H9 (cell line): ENCODE measurements at regions not wholly inside any gene's neighbourhood (a gene's known extent, or its start where the extent isn't known, plus 50 kb on each side); places are given as distances from the start of the nearest gene placed in this dataset.

ENCODE experiments used
- DNase-seq: peaks from one replicate; pipeline ENCODE4 v3.0.0-alpha.2; 2017
- H2AFZ ChIP-seq: one replicate; pipeline ENCODE4 v1.6.1; 2013; ENCODE audit warnings: mild to moderate bottlenecking, low read length, control low read depth, moderate library complexity
- H2AK5ac ChIP-seq: 2 replicates; pipeline ENCODE4 v1.6.1; 2013; ENCODE audit warnings: low read length, control low read depth, mixed read lengths; ENCODE audit not compliant: insufficient read length
- H2BK120ac ChIP-seq: one replicate; pipeline ENCODE4 v1.6.1; 2013; ENCODE audit warnings: low read depth, mild to moderate bottlenecking, low read length, control low read depth, inconsistent platforms; ENCODE audit not compliant: poor library complexity, severe bottlenecking
- H2BK12ac ChIP-seq: 2 replicates; pipeline ENCODE4 v1.6.1; 2013; ENCODE audit warnings: low read length, control low read depth, mixed read lengths, low read depth; ENCODE audit not compliant: insufficient read length
- H2BK15ac ChIP-seq: 2 replicates; pipeline ENCODE4 v1.6.1; 2013; ENCODE audit warnings: low read depth, low read length, control low read depth
- H2BK20ac ChIP-seq: one replicate; pipeline ENCODE4 v1.6.1; 2013; ENCODE audit warnings: low read depth, mild to moderate bottlenecking, low read length, control low read depth, inconsistent platforms; ENCODE audit not compliant: poor library complexity, severe bottlenecking
- H2BK5ac ChIP-seq: 2 replicates; pipeline ENCODE4 v1.6.1; 2013; ENCODE audit warnings: low read length, control low read depth, mixed read lengths; ENCODE audit not compliant: insufficient read length
- H3K14ac ChIP-seq: 2 replicates; pipeline ENCODE4 v1.6.1; 2013; ENCODE audit warnings: low read length, control low read depth; ENCODE audit not compliant: insufficient read depth
- H3K18ac ChIP-seq: 2 replicates; pipeline ENCODE4 v1.6.1; 2013; ENCODE audit warnings: low read depth, mild to moderate bottlenecking, mixed read lengths, low read length, control low read depth; ENCODE audit not compliant: insufficient read length
- H3K23ac ChIP-seq: 2 replicates; pipeline ENCODE4 v1.6.1; 2013; ENCODE audit warnings: low read length, control low read depth, mixed read lengths, low read depth; ENCODE audit not compliant: insufficient read length
- H3K23me2 ChIP-seq: 2 replicates; pipeline ENCODE4 v1.6.1; 2013; ENCODE audit warnings: low read depth, mild to moderate bottlenecking, mixed read lengths, low read length, control low read depth; ENCODE audit not compliant: insufficient read length, poor library complexity, severe bottlenecking
- H3K27ac ChIP-seq: 2 replicates; pipeline ENCODE4 v1.5.1; 2013; ENCODE audit warnings: low read length, control low read depth, mixed read lengths, low read depth; ENCODE audit not compliant: insufficient read length
- H3K27me3 ChIP-seq: 2 replicates; pipeline ENCODE4 v1.6.1; 2013; ENCODE audit warnings: low read length, control low read depth, inconsistent platforms; ENCODE audit not compliant: insufficient read depth
- H3K4ac ChIP-seq: 2 replicates; pipeline ENCODE4 v1.6.1; 2013; ENCODE audit warnings: low read depth, mild to moderate bottlenecking, control low read depth, inconsistent platforms, low read length, moderate library complexity
- H3K4me1 ChIP-seq: 2 replicates; pipeline ENCODE4 v1.6.1; 2013; ENCODE audit warnings: low read length, control low read depth, inconsistent platforms; ENCODE audit not compliant: insufficient read depth
- H3K4me2 ChIP-seq: 2 replicates; pipeline ENCODE4 v1.6.1; 2013; ENCODE audit warnings: low read length, control low read depth, mixed read lengths; ENCODE audit not compliant: insufficient read length, insufficient read depth
- H3K56ac ChIP-seq: 2 replicates; pipeline ENCODE4 v1.6.1; 2013; ENCODE audit warnings: low read depth, mild to moderate bottlenecking, mixed read lengths, low read length, control low read depth; ENCODE audit not compliant: insufficient read length
- H3K79me1 ChIP-seq: 2 replicates; pipeline ENCODE4 v1.6.1; 2013; ENCODE audit warnings: low read depth, mild to moderate bottlenecking, moderate library complexity, low read length, control low read depth, inconsistent platforms; ENCODE audit not compliant: insufficient read depth, poor library complexity, severe bottlenecking
- H3K79me2 ChIP-seq: 2 replicates; pipeline ENCODE4 v1.6.1; 2013; ENCODE audit warnings: low read length, control low read depth, inconsistent platforms; ENCODE audit not compliant: insufficient read depth
- H3K9ac ChIP-seq: 2 replicates; pipeline ENCODE4 v1.6.1; 2013; ENCODE audit warnings: low read length, control low read depth, mixed read lengths; ENCODE audit not compliant: insufficient read length; ENCODE audit errors: extremely low read depth
- H3K9me3 ChIP-seq: one replicate; pipeline ENCODE4 v1.6.1; 2013; ENCODE audit warnings: low read depth, low read length, inconsistent platforms; ENCODE audit not compliant: control insufficient read depth
- H3T11ph ChIP-seq: one replicate; pipeline ENCODE4 v1.6.1; 2013; ENCODE audit warnings: mild to moderate bottlenecking, low read length, control low read depth, inconsistent platforms
- H4K20me1 ChIP-seq: one replicate; pipeline ENCODE4 v1.6.1; 2013; ENCODE audit not compliant: control insufficient read depth, insufficient read length, insufficient read depth
- H4K5ac ChIP-seq: 2 replicates; pipeline ENCODE4 v1.6.1; 2013; ENCODE audit warnings: low read depth, mild to moderate bottlenecking, mixed read lengths, low read length, control low read depth; ENCODE audit not compliant: insufficient read length
- H4K8ac ChIP-seq: replicated peaks from 2 replicates; pipeline ENCODE4 v1.6.1; 2013; ENCODE audit warnings: low read length, control low read depth, mixed read lengths, low read depth; ENCODE audit not compliant: insufficient read length
- H4K91ac ChIP-seq: 2 replicates; pipeline ENCODE4 v1.6.1; 2013; ENCODE audit warnings: low read depth, mild to moderate bottlenecking, moderate library complexity, mixed read lengths, low read length, control low read depth; ENCODE audit not compliant: insufficient read length
- H3K27ac Mint-ChIP-seq, 3 experiments: 2 replicates in 2 of 3; 3 replicates in 1 of 3; pipeline ENCODE4 v1.8.0; 2020 to 2021; ENCODE audit warnings: mixed read lengths in 3 of 3, mild to moderate bottlenecking in 1 of 3, moderate library complexity in 1 of 3
- H3K27me3 Mint-ChIP-seq: 2 replicates; pipeline ENCODE4 v1.8.0; 2021; ENCODE audit warnings: low read depth, mild to moderate bottlenecking, moderate library complexity, mixed read lengths
- H3K36me3 Mint-ChIP-seq, 3 experiments: 2 replicates in 2 of 3; 3 replicates in 1 of 3; pipeline ENCODE4 v1.8.0; 2020 to 2021; ENCODE audit warnings: low read depth in 3 of 3, mixed read lengths in 3 of 3; ENCODE audit not compliant: insufficient read depth in 1 of 3
- H3K4me1 Mint-ChIP-seq, 2 experiments: 2 replicates each; pipeline ENCODE4 v1.8.0; 2020; ENCODE audit warnings: mixed read lengths in 2 of 2
- H3K4me3 Mint-ChIP-seq, 2 experiments: 2 replicates in 1 of 2; 3 replicates in 1 of 2; pipeline ENCODE4 v1.8.0; 2020 to 2021; ENCODE audit warnings: mild to moderate bottlenecking in 2 of 2, mixed read lengths in 2 of 2, moderate library complexity in 1 of 2
- H3K9me3 Mint-ChIP-seq, 2 experiments: 2 replicates in 1 of 2; 3 replicates in 1 of 2; pipeline ENCODE4 v1.8.0; 2020; ENCODE audit warnings: mild to moderate bottlenecking in 2 of 2, mixed read lengths in 2 of 2, moderate library complexity in 1 of 2
- WGBS: extraction: QIAGEN DNeasy Blood & Tissue Kit; methylation state at CpG from one replicate; pipeline ENCODE4 v1.1.7; 2013; ENCODE audit warnings: missing lambda C conversion rate, low lambda C conversion rate, mixed read lengths; ENCODE audit not compliant: insufficient read length; ENCODE audit errors: extremely low coverage; 5-methylcytosine and 5-hydroxymethylcytosine counted together
- TF ChIP-seq, protein P1 (sequence below): fragments of 200-600 bp; sonication (generic); conservative IDR thresholded peaks from 3 replicates; pipeline ENCODE4 v1.8.0; 2021; ENCODE audit warnings: antibody characterized with exemption, mild to moderate bottlenecking

DNA sequence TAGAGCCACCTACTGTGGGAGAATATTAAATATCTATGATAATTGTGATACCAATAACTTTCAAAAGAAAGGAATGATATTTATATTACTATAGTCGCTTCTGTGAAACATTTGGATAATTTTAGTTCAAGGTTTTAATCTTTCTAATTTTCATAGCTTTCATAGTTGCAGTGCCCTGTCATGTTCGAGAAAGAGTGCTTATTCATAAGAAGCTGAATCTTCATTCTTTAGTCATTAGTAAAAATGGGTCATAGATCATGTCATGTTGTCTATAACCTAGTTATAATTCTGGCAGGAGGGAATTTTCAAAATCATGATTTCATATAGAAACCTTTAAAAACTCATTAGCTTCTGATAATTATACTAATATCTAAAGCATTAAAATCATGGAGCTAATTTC, 685.6 kb downstream of the CETN3 start:
- H3K9me3 ChIP-seq: no peaks in the 10 kb centered on the region
- no peak overlapping the region for H3K4me3 Mint-ChIP-seq

More for the DNA sequence above, 685.6 kb downstream of the CETN3 start:
- H3K4me1 ChIP-seq: no peaks in the 10 kb centered on the region
- no peak overlapping the region for H2BK5ac ChIP-seq
- H3K4me1 Mint-ChIP-seq: peaks cover 22 to 24% of the 10 kb centered on the region in 2 experiments
- H4K8ac ChIP-seq: no peak overlapping the region
- no peak overlapping the region for H2AFZ ChIP-seq
- no peak overlapping the region for H3K27ac ChIP-seq
- no peaks in the 10 kb centered on the region for H3K9me3 Mint-ChIP-seq
- H2AK5ac ChIP-seq: no peak overlapping the region
- no peaks in the 10 kb centered on the region for H3K36me3 Mint-ChIP-seq
- TF ChIP-seq, protein P1, sequence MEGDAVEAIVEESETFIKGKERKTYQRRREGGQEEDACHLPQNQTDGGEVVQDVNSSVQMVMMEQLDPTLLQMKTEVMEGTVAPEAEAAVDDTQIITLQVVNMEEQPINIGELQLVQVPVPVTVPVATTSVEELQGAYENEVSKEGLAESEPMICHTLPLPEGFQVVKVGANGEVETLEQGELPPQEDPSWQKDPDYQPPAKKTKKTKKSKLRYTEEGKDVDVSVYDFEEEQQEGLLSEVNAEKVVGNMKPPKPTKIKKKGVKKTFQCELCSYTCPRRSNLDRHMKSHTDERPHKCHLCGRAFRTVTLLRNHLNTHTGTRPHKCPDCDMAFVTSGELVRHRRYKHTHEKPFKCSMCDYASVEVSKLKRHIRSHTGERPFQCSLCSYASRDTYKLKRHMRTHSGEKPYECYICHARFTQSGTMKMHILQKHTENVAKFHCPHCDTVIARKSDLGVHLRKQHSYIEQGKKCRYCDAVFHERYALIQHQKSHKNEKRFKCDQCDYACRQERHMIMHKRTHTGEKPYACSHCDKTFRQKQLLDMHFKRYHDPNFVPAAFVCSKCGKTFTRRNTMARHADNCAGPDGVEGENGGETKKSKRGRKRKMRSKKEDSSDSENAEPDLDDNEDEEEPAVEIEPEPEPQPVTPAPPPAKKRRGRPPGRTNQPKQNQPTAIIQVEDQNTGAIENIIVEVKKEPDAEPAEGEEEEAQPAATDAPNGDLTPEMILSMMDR: no peak
- no peak overlapping the region for H3K9ac ChIP-seq
- no peak overlapping the region for H3K14ac ChIP-seq
- no peak overlapping the region for H2BK12ac ChIP-seq
- H3K79me2 ChIP-seq: no peaks in the 10 kb centered on the region
- WGBS: no CpG with 5 or more reads among the region's 2 CpGs
- H3K4ac ChIP-seq: no peak overlapping the region
- H2BK15ac ChIP-seq: no peak overlapping the region
- H2BK20ac ChIP-seq: no peak overlapping the region
- H3K27me3 ChIP-seq: no peaks in the 10 kb centered on the region
- H3K27ac Mint-ChIP-seq: no peak overlapping the region
- no peak overlapping the region for H3K18ac ChIP-seq
- H4K20me1 ChIP-seq: no peaks in the 10 kb centered on the region
- no peak overlapping the region for H3K4me2 ChIP-seq
- no peak overlapping the region for H4K5ac ChIP-seq
- no peak overlapping the region for H3K56ac ChIP-seq
- no peaks in the 10 kb centered on the region for H3K79me1 ChIP-seq
- H3K27me3 Mint-ChIP-seq: no peaks in the 10 kb centered on the region
- H3K23ac ChIP-seq: no peak overlapping the region
- no peak overlapping the region for H3T11ph ChIP-seq
- DNase-seq: no peak
- H3K23me2 ChIP-seq: no peaks in the 10 kb centered on the region
- no peak overlapping the region for H4K91ac ChIP-seq
- no peak overlapping the region for H2BK120ac ChIP-seq
